GM23338 (cell line): ENCODE measurements at regions not wholly inside any gene's neighbourhood (a gene's known extent, or its start where the extent isn't known, plus 50 kb on each side); places are given as distances from the start of the nearest gene placed in this dataset.

Source experiments
- ATAC-seq: fragments of 200-7000 bp; cut with Tn5 transposase; 3 replicates; pipeline ENCODE4 v1.9.1; 2020
- DNase-seq: peaks from one replicate; pipeline ENCODE4 v3.0.0-alpha.2; 2015; ENCODE audit warnings: low spot score
- H2AFZ ChIP-seq: fragments of 200-600 bp; sonication (generic); 2 replicates; pipeline ENCODE4 v1.8.0; 2016; ENCODE audit warnings: antibody characterized with exemption, mild to moderate bottlenecking, moderate library complexity
- H3F3A ChIP-seq: fragments of 200-600 bp; sonication (generic); replicated peaks from 2 replicates; pipeline ENCODE4 v1.8.0; 2017; ENCODE audit warnings: antibody characterized with exemption, mixed run types, low read depth
- H3K27ac ChIP-seq: fragments of 200-600 bp; sonication (generic); 2 replicates; pipeline ENCODE4 v1.6.1; 2016; ENCODE audit warnings: low read depth
- H3K27me3 ChIP-seq: fragments of 200-600 bp; sonication (generic); 2 replicates; pipeline ENCODE4 v1.8.0; 2016; ENCODE audit warnings: mild to moderate bottlenecking, mixed run types, moderate library complexity; ENCODE audit not compliant: insufficient read depth
- H3K36me3 ChIP-seq: fragments of 200-600 bp; sonication (generic); 2 replicates; pipeline ENCODE4 v1.8.0; 2016; ENCODE audit warnings: mild to moderate bottlenecking; ENCODE audit not compliant: insufficient read depth
- H3K4me1 ChIP-seq: fragments of 200-600 bp; sonication (generic); 2 replicates; pipeline ENCODE4 v1.8.0; 2016; ENCODE audit warnings: mild to moderate bottlenecking, moderate library complexity; ENCODE audit not compliant: insufficient read depth
- H3K4me2 ChIP-seq: fragments of 200-600 bp; sonication (generic); 2 replicates; pipeline ENCODE4 v1.7.1; 2017; ENCODE audit warnings: mixed run types
- H3K4me3 ChIP-seq: fragments of 200-600 bp; sonication (generic); 2 replicates; pipeline ENCODE4 v1.6.1; 2016; ENCODE audit warnings: mixed run types
- H3K79me2 ChIP-seq: fragments of 200-600 bp; sonication (generic); replicated peaks from 2 replicates; pipeline ENCODE4 v1.8.0; 2017; ENCODE audit warnings: mild to moderate bottlenecking; ENCODE audit not compliant: insufficient read depth
- H3K9me2 ChIP-seq: fragments of 200-600 bp; sonication (generic); 2 replicates; pipeline ENCODE4 v1.8.0; 2017; ENCODE audit not compliant: insufficient read depth
- H4K20me1 ChIP-seq: fragments of 200-600 bp; sonication (generic); replicated peaks from 2 replicates; pipeline ENCODE4 v1.8.0; 2017; ENCODE audit warnings: mild to moderate bottlenecking; ENCODE audit not compliant: insufficient read depth
- H3K27ac Mint-ChIP-seq: 2 replicates; pipeline ENCODE4 v1.8.0; 2020; ENCODE audit warnings: inconsistent platforms, mild to moderate bottlenecking, moderate library complexity, mixed read lengths
- H3K27me3 Mint-ChIP-seq: 3 replicates; pipeline ENCODE4 v1.8.0; 2022; ENCODE audit warnings: low read depth, mild to moderate bottlenecking, moderate library complexity, mixed read lengths, inconsistent platforms; ENCODE audit not compliant: insufficient read depth, poor library complexity
- H3K36me3 Mint-ChIP-seq: 3 replicates; pipeline ENCODE4 v1.8.0; 2021; ENCODE audit warnings: low read depth, mild to moderate bottlenecking, inconsistent platforms, moderate library complexity, mixed read lengths
- H3K4me1 Mint-ChIP-seq: 3 replicates; pipeline ENCODE4 v1.8.0; 2020; ENCODE audit warnings: mild to moderate bottlenecking, inconsistent platforms, mixed read lengths
- H3K4me3 Mint-ChIP-seq: 3 replicates; pipeline ENCODE4 v1.8.0; 2021; ENCODE audit warnings: moderate library complexity, mild to moderate bottlenecking, inconsistent platforms, mixed read lengths
- H3K9me3 Mint-ChIP-seq: 3 replicates; pipeline ENCODE4 v1.8.0; 2020; ENCODE audit warnings: moderate library complexity, mild to moderate bottlenecking, inconsistent platforms, mixed read lengths
- CREB1 ChIP-seq: fragments of 250-450 bp; sonication (Bioruptor Pico); IDR thresholded peaks from 2 replicates; pipeline ENCODE4 v1.5.0; 2020; ENCODE audit warnings: low read depth, mild to moderate bottlenecking, moderate library complexity
- CTCF ChIP-seq, 2 experiments: fragments of 200-600 bp in 1 of 2; sonication (generic) in 1 of 2; conservative IDR thresholded peaks; 2 replicates each; pipeline versions ENCODE4 v1.5.1 to v1.6.1; 2016 to 2017; ENCODE audit warnings: antibody characterized with exemption in 2 of 2, low read depth in 2 of 2, mild to moderate bottlenecking in 2 of 2, moderate library complexity in 1 of 2
- ETS1 ChIP-seq: IDR thresholded peaks from 2 replicates; pipeline ENCODE4 v1.6.1; 2016; ENCODE audit warnings: antibody characterized with exemption
- EZH2 ChIP-seq: fragments of 200-600 bp; sonication (generic); IDR thresholded peaks from one replicate; pipeline ENCODE4 v1.8.0; 2017; ENCODE audit warnings: antibody characterized with exemption, mild to moderate bottlenecking, low read depth; ENCODE audit not compliant: unreplicated experiment
- EZH2phosphoT487 ChIP-seq: fragments of 200-600 bp; sonication (generic); IDR thresholded peaks from one replicate; pipeline ENCODE4 v1.8.1; 2018; ENCODE audit warnings: antibody characterized with exemption; ENCODE audit not compliant: unreplicated experiment
- JUNB ChIP-seq: IDR thresholded peaks from one replicate; pipeline ENCODE4 v1.6.1; 2016; ENCODE audit warnings: antibody characterized with exemption; ENCODE audit not compliant: unreplicated experiment
- NANOG ChIP-seq: IDR thresholded peaks from 2 replicates; pipeline ENCODE4 v1.6.1; 2016; ENCODE audit warnings: antibody characterized with exemption, borderline replicate concordance
- POLR2AphosphoS5 ChIP-seq: IDR thresholded peaks from 2 replicates; pipeline ENCODE4 v1.6.1; 2016; ENCODE audit warnings: antibody characterized with exemption, low read depth
- REST ChIP-seq: IDR thresholded peaks from one replicate; pipeline ENCODE4 v1.6.1; 2018; ENCODE audit warnings: antibody characterized with exemption; ENCODE audit not compliant: unreplicated experiment
- STAT1 ChIP-seq: IDR thresholded peaks from one replicate; pipeline ENCODE4 v1.6.1; 2016; ENCODE audit warnings: antibody characterized with exemption; ENCODE audit not compliant: unreplicated experiment
- ZNF114 ChIP-seq: fragments of 250-450 bp; sonication (Bioruptor Pico); IDR thresholded peaks from 2 replicates; pipeline ENCODE4 v1.5.0; 2020; ENCODE audit warnings: mild to moderate bottlenecking, moderate library complexity
- ZNF331 ChIP-seq: fragments of 250-450 bp; sonication (Bioruptor Pico); IDR thresholded peaks from 2 replicates; pipeline ENCODE4 v1.5.0; 2020; ENCODE audit warnings: low read depth, mild to moderate bottlenecking, moderate library complexity
- ZNF462 ChIP-seq: fragments of 250-450 bp; sonication (Bioruptor Pico); IDR thresholded peaks from 2 replicates; pipeline ENCODE4 v1.5.0; 2020; ENCODE audit warnings: mild to moderate bottlenecking, moderate library complexity

- no peaks in the 10 kb centered on the region for H3K79me2 ChIP-seq
- H3K27ac Mint-ChIP-seq = no peak overlapping the region
- TF ChIP-seq POLR2AphosphoS5 = no peak
- no peak for TF ChIP-seq STAT1
- no peak for TF ChIP-seq EZH2phosphoT487
- TF ChIP-seq ETS1 = no peak
- no peak for TF ChIP-seq EZH2
- TF ChIP-seq JUNB = no peak
- no peak for TF ChIP-seq ZNF462 (CRISPR knock-in tag)
- TF ChIP-seq NANOG = no peak
- TF ChIP-seq CREB1 (CRISPR knock-in tag) = no peak
- TF ChIP-seq ZNF114 (CRISPR knock-in tag) = no peak
- no peak for TF ChIP-seq ZNF331
- no peak for TF ChIP-seq CTCF (conservative IDR thresholded peaks at IDR 0.05; ENCODE audit: low read depth in 2 of 2)
- no peak for TF ChIP-seq REST
- H4K20me1 ChIP-seq = no peaks in the 10 kb centered on the region
- no peak overlapping the region for H3K4me2 ChIP-seq
- no peaks in the 10 kb centered on the region for H3K27me3 ChIP-seq
- H3K9me2 ChIP-seq = peaks cover 5% of the 10 kb centered on the region
- H3K36me3 ChIP-seq = no peaks in the 10 kb centered on the region
- peaks cover 9% of the 10 kb centered on the region for H3K27me3 Mint-ChIP-seq
- ATAC-seq (peak; percentile 64), DNase-seq (peak; percentile 44)
- no peak overlapping the region for H3K4me3 Mint-ChIP-seq
- no peak overlapping the region for H2AFZ ChIP-seq
- H3K4me1 ChIP-seq = no peaks in the 10 kb centered on the region
- H3K9me3 Mint-ChIP-seq = peaks cover 3% of the 10 kb centered on the region
- peaks cover under 1% of the 10 kb centered on the region; the same call in 2 of the 3 replicates for H3K4me1 Mint-ChIP-seq
- H3F3A ChIP-seq = no peaks in the 10 kb centered on the region
- H3K36me3 Mint-ChIP-seq = peaks cover 2% of the 10 kb centered on the region; the same call in 1 of the 3 replicates
- H3K4me3 ChIP-seq = no peak overlapping the region
- H3K27ac ChIP-seq = no peak overlapping the region
These were observed 53.6 kb upstream of the MSX1 start for GRCh38 chr4:4805887-4806286.
